Tibial nerve (tissue), 4 donors: ENCODE measurements at regions not wholly inside any gene's neighbourhood (a gene's known extent, or its start where the extent isn't known, plus 50 kb on each side); places are given as distances from the start of the nearest gene placed in this dataset.

Source experiments
- DNase-seq, 2 donors: peaks; one replicate each; pipeline ENCODE4 v3.0.0-alpha.2; 2019; ENCODE audit warnings: low spot score in 2 of 2
- H3K27ac ChIP-seq, 4 donors: fragments of 200-600 bp; sonication (generic) in 3 of 4; one replicate each; pipeline ENCODE4 v1.5.1; 2017 to 2019; ENCODE audit warnings: mild to moderate bottlenecking in 1 of 4
- H3K27me3 ChIP-seq, 2 donors: fragments of 200-600 bp; sonication (generic) in 1 of 2; one replicate each; pipeline versions ENCODE4 v1.5.1 to v1.6.0; 2017 to 2019
- H3K36me3 ChIP-seq, 3 donors: fragments of 200-600 bp; sonication (generic); one replicate each; pipeline ENCODE4 v1.5.1; 2018 to 2019
- H3K4me1 ChIP-seq, 4 donors: fragments of 200-600 bp; sonication (generic) in 3 of 4; one replicate each; pipeline ENCODE4 v1.5.1; 2017 to 2019
- H3K4me3 ChIP-seq, 4 donors: fragments of 200-600 bp; sonication (generic) in 3 of 4; one replicate each; pipeline ENCODE4 v1.5.1; 2017 to 2019; ENCODE audit warnings: mild to moderate bottlenecking in 1 of 4, moderate library complexity in 1 of 4
- H3K9me3 ChIP-seq, 4 donors: fragments of 200-600 bp; sonication (generic) in 3 of 4; one replicate each; pipeline ENCODE4 v1.5.1; 2017 to 2019
- CTCF ChIP-seq, 5 experiments: fragments of 200-600 bp in 3 of 5; fragments of 450-650 bp in 2 of 5; sonication (generic) in 3 of 5; IDR thresholded peaks; one replicate each; pipeline ENCODE4 v1.5.1; 2016 to 2019; ENCODE audit warnings: antibody characterized with exemption in 5 of 5, mild to moderate bottlenecking in 3 of 5, moderate library complexity in 2 of 5
- EP300 ChIP-seq, 2 donors: sonication (generic); formaldehyde crosslinking; IDR thresholded peaks; one replicate each; pipeline ENCODE4 v1.6.1; 2017; ENCODE audit warnings: antibody characterized with exemption in 2 of 2, mild to moderate bottlenecking in 1 of 2
- POLR2A ChIP-seq, 2 donors: fragments of 450-650 bp; IDR thresholded peaks; one replicate each; pipeline ENCODE4 v1.6.1; 2017; ENCODE audit warnings: antibody characterized with exemption in 2 of 2, mild to moderate bottlenecking in 2 of 2, moderate library complexity in 2 of 2
- WGBS, 2 donors: methylation state at CpG; one replicate each; pipeline ENCODE4 v1.1.5; 2018; 5-methylcytosine and 5-hydroxymethylcytosine counted together

- WGBS, 2 donors: 83 to 90% methylated on average over 18 to 21 of the region's 21 CpGs
- DNase-seq: no peak
- Histone ChIP-seq H3K27ac (no peak overlapping the region), H3K36me3 (no peaks in the 10 kb centered on the region), H3K4me3 (no peak overlapping the region), H3K27me3 (no peaks in the 10 kb centered on the region), H3K9me3 (peaks cover 0 to 10% (median 0%) of the 10 kb centered on the region in 4 donors), H3K4me1 (no peaks in the 10 kb centered on the region)
- no peak for TF ChIP-seq POLR2A (IDR thresholded peaks at IDR 0.05)
- no peak for TF ChIP-seq EP300 (IDR thresholded peaks at IDR 0.05)
- TF ChIP-seq CTCF (IDR thresholded peaks at IDR 0.05): no peak
Observed at GRCh38 chr11:97461044-97461880, 1071.4 kb downstream of the JRKL start.

- Histone ChIP-seq H3K9me3 (peaks cover 0 to 10% (median 0%) of the 10 kb centered on the region in 4 donors), H3K4me1 (no peaks in the 10 kb centered on the region), H3K27ac (no peak overlapping the region), H3K4me3 (no peak overlapping the region), H3K36me3 (no peaks in the 10 kb centered on the region), H3K27me3 (no peaks in the 10 kb centered on the region)
- 93 to 94% methylated on average over 8 to 9 of the region's 9 CpGs for WGBS, 2 donors
- DNase-seq: no peak
- TF ChIP-seq CTCF (IDR thresholded peaks at IDR 0.05): no peak
- no peak for TF ChIP-seq EP300 (IDR thresholded peaks at IDR 0.05)
- no peak for TF ChIP-seq POLR2A (IDR thresholded peaks at IDR 0.05)
Observed at GRCh38 chr11:97461934-97462333, 1072.1 kb downstream of the JRKL start.

- no peak for DNase-seq
- Histone ChIP-seq H3K27ac (no peak overlapping the region), H3K9me3 (peaks cover 0 to 10% (median 0%) of the 10 kb centered on the region in 4 donors), H3K4me1 (no peaks in the 10 kb centered on the region), H3K4me3 (no peak overlapping the region), H3K27me3 (no peaks in the 10 kb centered on the region), H3K36me3 (no peaks in the 10 kb centered on the region)
- TF ChIP-seq POLR2A (IDR thresholded peaks at IDR 0.05) (no peak), EP300 (IDR thresholded peaks at IDR 0.05) (no peak), CTCF (IDR thresholded peaks at IDR 0.05) (no peak)
- 36 to 43% methylated on average over 1 of the region's 1 CpG for WGBS, 2 donors
Observed at GRCh38 chr11:97463891-97464290, 1074.1 kb downstream of the JRKL start.

GRCh38 chr11:97471480-97471879 is 1081.7 kb downstream of the JRKL start:
- 80 to 100% methylated on average over 1 of the region's 1 CpG for WGBS, 2 donors
- Histone ChIP-seq H3K27me3 (no peaks in the 10 kb centered on the region), H3K27ac (no peak overlapping the region), H3K36me3 (no peaks in the 10 kb centered on the region), H3K4me1 (no peaks in the 10 kb centered on the region), H3K9me3 (peaks cover 0 to 25% (median 4%) of the 10 kb centered on the region in 4 donors), H3K4me3 (no peak overlapping the region)
- DNase-seq: no peak
- TF ChIP-seq POLR2A (IDR thresholded peaks at IDR 0.05) (no peak), EP300 (IDR thresholded peaks at IDR 0.05) (no peak), CTCF (IDR thresholded peaks at IDR 0.05) (no peak)

- no peak for DNase-seq
- Histone ChIP-seq H3K36me3 (no peaks in the 10 kb centered on the region), H3K9me3 (no peaks in the 10 kb centered on the region), H3K4me3 (no peak overlapping the region), H3K27ac (no peak overlapping the region), H3K4me1 (no peaks in the 10 kb centered on the region), H3K27me3 (no peaks in the 10 kb centered on the region)
- TF ChIP-seq CTCF (IDR thresholded peaks at IDR 0.05): no peak
- no peak for TF ChIP-seq POLR2A (IDR thresholded peaks at IDR 0.05)
- no peak for TF ChIP-seq EP300 (IDR thresholded peaks at IDR 0.05)
- WGBS, 2 donors: 69 to 71% methylated on average over 3 of the region's 3 CpGs
Observed at GRCh38 chr11:97487387-97487786, 1097.6 kb downstream of the JRKL start.
